ENCODE measurements at regions not wholly inside any gene's neighbourhood (a gene's known extent, or its start where the extent isn't known, plus 50 kb on each side); places are given as distances from the start of the nearest gene placed in this dataset.

DNA sequence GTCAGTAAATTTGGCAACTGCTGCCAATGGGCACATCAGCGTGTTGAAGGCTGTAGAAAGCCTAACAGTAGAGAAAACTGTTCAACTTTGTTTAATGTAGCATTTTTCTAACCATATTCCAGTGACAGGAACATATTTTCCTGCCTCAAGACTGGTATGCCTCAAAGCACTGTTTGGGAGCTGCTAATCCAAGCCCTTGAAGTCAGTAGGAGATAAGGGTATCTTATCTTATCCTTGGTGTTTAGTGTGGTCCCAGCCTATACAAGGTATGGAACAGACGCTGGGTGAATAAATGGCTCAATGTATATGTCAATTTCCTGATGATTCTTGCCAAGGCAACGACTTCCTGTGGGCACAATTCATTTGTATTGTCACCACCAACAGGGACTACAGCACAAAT, 97.5 kb upstream of the CREB5 start:
- TF ChIP-seq ZSCAN16 (tag by site-specific recombination; IDR thresholded peaks at IDR 0.05) (no peak), FEZF1 (tag by site-specific recombination; IDR thresholded peaks at IDR 0.05) (no peak), CTCF (tag by site-specific recombination; IDR thresholded peaks at IDR 0.05) (no peak)
- TF ChIP-seq, protein P1, sequence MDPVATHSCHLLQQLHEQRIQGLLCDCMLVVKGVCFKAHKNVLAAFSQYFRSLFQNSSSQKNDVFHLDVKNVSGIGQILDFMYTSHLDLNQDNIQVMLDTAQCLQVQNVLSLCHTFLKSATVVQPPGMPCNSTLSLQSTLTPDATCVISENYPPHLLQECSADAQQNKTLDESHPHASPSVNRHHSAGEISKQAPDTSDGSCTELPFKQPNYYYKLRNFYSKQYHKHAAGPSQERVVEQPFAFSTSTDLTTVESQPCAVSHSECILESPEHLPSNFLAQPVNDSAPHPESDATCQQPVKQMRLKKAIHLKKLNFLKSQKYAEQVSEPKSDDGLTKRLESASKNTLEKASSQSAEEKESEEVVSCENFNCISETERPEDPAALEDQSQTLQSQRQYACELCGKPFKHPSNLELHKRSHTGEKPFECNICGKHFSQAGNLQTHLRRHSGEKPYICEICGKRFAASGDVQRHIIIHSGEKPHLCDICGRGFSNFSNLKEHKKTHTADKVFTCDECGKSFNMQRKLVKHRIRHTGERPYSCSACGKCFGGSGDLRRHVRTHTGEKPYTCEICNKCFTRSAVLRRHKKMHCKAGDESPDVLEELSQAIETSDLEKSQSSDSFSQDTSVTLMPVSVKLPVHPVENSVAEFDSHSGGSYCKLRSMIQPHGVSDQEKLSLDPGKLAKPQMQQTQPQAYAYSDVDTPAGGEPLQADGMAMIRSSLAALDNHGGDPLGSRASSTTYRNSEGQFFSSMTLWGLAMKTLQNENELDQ (tag by site-specific recombination; IDR thresholded peaks at IDR 0.05; ENCODE audit: low read depth), result no peak
